ENCODE measurements at regions not wholly inside any gene's neighbourhood (a gene's known extent, or its start where the extent isn't known, plus 50 kb on each side); places are given as distances from the start of the nearest gene placed in this dataset.

DNA sequence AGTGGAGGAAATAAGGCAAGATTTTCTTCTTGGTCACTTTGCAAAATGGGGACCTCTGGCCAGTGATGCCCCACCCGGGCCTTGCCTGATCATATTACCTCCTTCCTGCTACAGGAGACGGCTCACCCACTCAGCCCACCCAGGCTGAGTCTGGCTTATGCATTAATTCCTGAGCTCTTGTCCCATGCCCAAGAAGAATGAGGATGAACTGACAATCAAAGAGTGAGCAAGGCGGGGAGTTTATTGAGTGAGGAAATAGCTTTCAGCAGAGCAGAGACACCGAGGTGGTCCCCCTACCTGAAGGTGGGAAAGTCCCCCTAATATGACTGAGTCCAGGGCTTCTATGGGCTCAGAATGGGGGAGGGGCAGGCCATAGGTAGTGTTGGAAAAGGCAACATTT lies 107.5 kb downstream of the EOMES start:
- TF ChIP-seq EZH2 (IDR thresholded peaks at IDR 0.05; ENCODE audit: insufficient read depth, poor library complexity, severe bottlenecking) (no peak), EZH2phosphoT487 (IDR thresholded peaks at IDR 0.05; ENCODE audit: insufficient read depth, low read depth) (no peak)
